Endothelial cell of umbilical vein (primary cell): ENCODE measurements at regions not wholly inside any gene's neighbourhood (a gene's known extent, or its start where the extent isn't known, plus 50 kb on each side); places are given as distances from the start of the nearest gene placed in this dataset.

Experiments used
- BruUV-seq: library from RNA; stranded (reverse); fragments of 400-500 nt; replicated peaks from 2 replicates; lab custom pipeline; 2021; lab: Mats Ljungman, UMichigan
- CTCF ChIA-PET: fragments of 300-600, 350-600 bp; sonication (Branson Sonifier 250); formaldehyde crosslinking; loops from one replicate; lab custom pipeline; 2021; ENCODE audit warnings: antibody characterized with exemption, inconsistent platforms; lab: Charles Lee
- POLR2A ChIA-PET: fragments of 300-600, 350-600 bp; sonication (Branson Sonifier 250); formaldehyde crosslinking; loops from one replicate; lab custom pipeline; 2021; ENCODE audit warnings: antibody characterized with exemption, inconsistent platforms; lab: Charles Lee
- DNase-seq: peaks from one replicate; pipeline ENCODE4 v3.0.0-alpha.2; 2011; ENCODE audit warnings: low read depth, low spot score
- FAIRE-seq: peaks from 2 replicates; lab custom pipeline; 2011; peaks lifted over from hg19 to GRCh38; lab: Jason Lieb, UNC
- H2AFZ ChIP-seq: 2 replicates; pipeline ENCODE4 v1.6.0; 2012; ENCODE audit warnings: low read depth, low read length, control low read depth, inconsistent platforms
- H3K27ac ChIP-seq: 2 replicates; pipeline ENCODE4 v1.5.1; 2011; ENCODE audit warnings: low read depth, mild to moderate bottlenecking, control low read depth, low read length, moderate library complexity; ENCODE audit not compliant: insufficient read depth
- H3K27me3 ChIP-seq, 2 experiments: 2 replicates each; pipeline versions ENCODE4 v1.6.0 to v1.6.1; 2011; ENCODE audit warnings: low read length in 2 of 2, mixed read lengths in 1 of 2; ENCODE audit not compliant: control insufficient read depth in 2 of 2, insufficient read depth in 2 of 2
- H3K36me3 ChIP-seq, 2 experiments: 2 replicates in 1 of 2; 3 replicates in 1 of 2; pipeline ENCODE4 v1.5.1; 2011; ENCODE audit warnings: low read length in 2 of 2, mild to moderate bottlenecking in 1 of 2, moderate library complexity in 1 of 2; ENCODE audit not compliant: control insufficient read depth in 2 of 2, insufficient read depth in 2 of 2; ENCODE audit errors: extremely low read depth in 1 of 2
- H3K4me1 ChIP-seq: 3 replicates; pipeline ENCODE4 v1.5.1; 2011; ENCODE audit warnings: mild to moderate bottlenecking, low read length; ENCODE audit not compliant: control insufficient read depth, insufficient read depth; ENCODE audit errors: extremely low read depth
- H3K4me2 ChIP-seq: 2 replicates; pipeline ENCODE4 v1.6.1; 2011; ENCODE audit warnings: low read length, control low read depth, mixed read lengths; ENCODE audit not compliant: insufficient read depth
- H3K4me3 ChIP-seq, 3 experiments: fragments of 200-600 bp in 1 of 3; sonication (generic), shearing (Covaris generic) in 1 of 3; replicated peaks in 1 of 3; 2 replicates each; pipeline ENCODE4 v1.5.1; 2011 to 2016; ENCODE audit warnings: control low read depth in 3 of 3, low read length in 3 of 3, mild to moderate bottlenecking in 2 of 3, inconsistent platforms in 1 of 3, low read depth in 1 of 3, moderate library complexity in 1 of 3; ENCODE audit not compliant: insufficient read depth in 1 of 3
- H3K79me2 ChIP-seq: 2 replicates; pipeline ENCODE4 v1.6.0; 2012; ENCODE audit warnings: low read length, inconsistent platforms; ENCODE audit not compliant: control insufficient read depth, insufficient read depth
- H3K9ac ChIP-seq: replicated peaks from 2 replicates; pipeline ENCODE3; 2011; ENCODE audit warnings: low read length, control low read depth; ENCODE audit not compliant: insufficient read depth; ENCODE audit errors: extremely low read depth
- H3K9me1 ChIP-seq: replicated peaks from 3 replicates; pipeline ENCODE4 v1.6.0; 2011; ENCODE audit warnings: mild to moderate bottlenecking, low read length; ENCODE audit not compliant: control insufficient read depth, insufficient read depth; ENCODE audit errors: extremely low read depth
- H3K9me3 ChIP-seq: replicated peaks from 2 replicates; pipeline ENCODE4 v1.5.1; 2012; ENCODE audit warnings: low read length, inconsistent platforms; ENCODE audit not compliant: control insufficient read depth, insufficient read depth
- H4K20me1 ChIP-seq: replicated peaks from 2 replicates; pipeline ENCODE3; 2011; ENCODE audit warnings: mild to moderate bottlenecking, low read length; ENCODE audit not compliant: control insufficient read depth, insufficient read depth; ENCODE audit errors: extremely low read depth
- EZH2 ChIP-seq: IDR thresholded peaks from 2 replicates; pipeline ENCODE4 v1.6.1; 2012; ENCODE audit warnings: borderline replicate concordance, low read depth, mild to moderate bottlenecking, moderate library complexity, low read length, inconsistent platforms; ENCODE audit not compliant: severe bottlenecking
- FOS ChIP-seq: IDR thresholded peaks from 2 replicates; pipeline ENCODE4 v1.6.1; 2011; ENCODE audit warnings: mild to moderate bottlenecking, low read length, moderate library complexity, borderline replicate concordance; ENCODE audit not compliant: insufficient read depth
- GATA2 ChIP-seq: IDR thresholded peaks from 2 replicates; pipeline ENCODE4 v1.7.0; 2011; ENCODE audit warnings: low read depth, mild to moderate bottlenecking, moderate library complexity, mixed read lengths, low read length; ENCODE audit not compliant: insufficient read length, insufficient read depth
- JUN ChIP-seq: IDR thresholded peaks from 2 replicates; pipeline ENCODE4 v1.6.1; 2011; ENCODE audit warnings: borderline replicate concordance, low read depth; ENCODE audit not compliant: insufficient read length, insufficient read depth
- MYC ChIP-seq: IDR thresholded peaks from one replicate; pipeline ENCODE4 v1.6.1; 2011; ENCODE audit warnings: mild to moderate bottlenecking, low read depth, low read length
- POLR2A ChIP-seq: IDR thresholded peaks from 2 replicates; pipeline ENCODE4 v1.6.1; 2012; ENCODE audit warnings: low read depth, mild to moderate bottlenecking, control low read depth, low read length
- POLR2AphosphoS5 ChIP-seq: IDR thresholded peaks from 2 replicates; pipeline ENCODE4 v1.6.1; 2012; ENCODE audit warnings: low read depth, mild to moderate bottlenecking, control low read depth, low read length, moderate library complexity; ENCODE audit not compliant: insufficient read depth
- dilution Hi-C: fragments of 300-500 bp; cut with MboI; formaldehyde crosslinking; loops from one replicate; pipeline ENCODE4 v1.15.0; 2019; ENCODE audit warnings: low sequenced_read_pairs; ENCODE audit not compliant: extremely low pct_ligation_motif_present
- intact Hi-C: fragments of 100-400 bp; cut with micrococcal nuclease; formaldehyde crosslinking; loops from one replicate; pipeline ENCODE4 v1.10.0; 2022
- TF ChIP-seq, protein P1 (sequence below): IDR thresholded peaks from 2 replicates; pipeline ENCODE4 v1.6.1; 2011; ENCODE audit not compliant: insufficient read depth, insufficient read length
- TF ChIP-seq, protein P2 (sequence below), 2 donors: IDR thresholded peaks; 1 replicate in 1 of 2; 2 replicates in 1 of 2; pipeline ENCODE4 v1.5.1; 2011; ENCODE audit warnings: low read length in 2 of 2, mild to moderate bottlenecking in 2 of 2, moderate library complexity in 2 of 2, control low read depth in 1 of 2, inconsistent platforms in 1 of 2, low read depth in 1 of 2; ENCODE audit not compliant: insufficient read depth in 1 of 2; ENCODE audit errors: extremely low read depth in 1 of 2

DNA sequence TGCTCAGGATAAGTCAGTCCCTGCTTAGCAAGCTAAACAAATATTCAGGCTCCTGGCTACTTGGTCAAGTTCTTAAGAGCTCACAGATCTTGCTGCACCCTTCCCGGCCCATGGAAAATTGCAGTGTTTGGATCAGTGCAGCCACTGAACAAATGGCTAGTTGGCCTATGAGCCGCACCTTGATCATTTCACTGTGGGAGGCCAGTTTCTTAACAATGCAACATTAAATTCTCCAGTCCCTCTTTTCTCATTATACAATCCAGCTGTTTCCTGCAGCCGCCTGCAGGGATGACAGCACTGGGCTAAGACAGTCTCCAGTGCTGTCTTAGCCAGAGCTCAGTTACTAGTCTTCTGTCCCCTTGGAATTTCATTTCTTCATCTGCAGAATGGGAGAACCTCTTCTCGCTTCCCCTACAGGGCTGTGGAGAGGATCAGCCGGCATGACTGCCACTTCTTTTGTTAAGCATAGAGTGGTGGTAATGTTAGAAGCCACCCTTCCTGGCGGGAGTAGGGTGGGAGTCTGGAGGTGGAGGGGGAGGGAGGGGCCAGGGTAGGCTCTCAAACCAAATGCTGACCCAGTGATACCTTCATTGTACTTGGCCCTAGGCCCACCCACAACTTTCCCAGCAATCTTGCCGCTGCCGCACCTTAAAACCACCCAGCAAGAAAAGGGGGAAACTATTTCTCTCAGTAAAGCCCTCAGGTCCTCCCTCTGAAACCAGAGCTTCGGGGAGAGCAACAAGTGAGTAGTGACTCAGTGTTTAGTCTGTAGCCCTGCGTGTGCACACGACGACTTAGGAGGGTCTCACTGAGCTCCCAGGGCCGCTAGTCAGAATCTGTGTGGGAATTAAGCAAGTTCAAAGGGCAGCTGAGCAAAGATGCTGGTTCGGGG, 145.7 kb downstream of the NUAK1 start:
- Histone ChIP-seq H3K9me1 (no peaks in the 10 kb centered on the region), H3K27ac (no peak overlapping the region)
- intact Hi-C loops, result no loop called here

More for the DNA sequence above, 145.7 kb downstream of the NUAK1 start:
- dilution Hi-C loops, result no loop called here
- H3K4me1 ChIP-seq, result no peaks in the 10 kb centered on the region
- no peak overlapping the region for H2AFZ ChIP-seq
- H3K79me2 ChIP-seq, result no peaks in the 10 kb centered on the region
- DNase-seq (no peak), FAIRE-seq (no peak)
- POLR2A ChIA-PET, result no interaction called here
- no peak overlapping the region for H3K4me3 ChIP-seq
- CTCF ChIA-PET, result interaction anchor here (1.1 to 1.3 kb wide), 2 partner anchors 8 to 9 kb away, joined by 3 read pairs; no protein-coding TSS in a partner anchor
- TF ChIP-seq EZH2, result no peak
- no peak for TF ChIP-seq GATA2
- TF ChIP-seq MYC, result no peak
- TF ChIP-seq, protein P1, sequence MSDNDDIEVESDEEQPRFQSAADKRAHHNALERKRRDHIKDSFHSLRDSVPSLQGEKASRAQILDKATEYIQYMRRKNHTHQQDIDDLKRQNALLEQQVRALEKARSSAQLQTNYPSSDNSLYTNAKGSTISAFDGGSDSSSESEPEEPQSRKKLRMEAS, result no peak
- no peak for TF ChIP-seq POLR2AphosphoS5
- TF ChIP-seq POLR2A, result no peak
- TF ChIP-seq, protein P2, sequence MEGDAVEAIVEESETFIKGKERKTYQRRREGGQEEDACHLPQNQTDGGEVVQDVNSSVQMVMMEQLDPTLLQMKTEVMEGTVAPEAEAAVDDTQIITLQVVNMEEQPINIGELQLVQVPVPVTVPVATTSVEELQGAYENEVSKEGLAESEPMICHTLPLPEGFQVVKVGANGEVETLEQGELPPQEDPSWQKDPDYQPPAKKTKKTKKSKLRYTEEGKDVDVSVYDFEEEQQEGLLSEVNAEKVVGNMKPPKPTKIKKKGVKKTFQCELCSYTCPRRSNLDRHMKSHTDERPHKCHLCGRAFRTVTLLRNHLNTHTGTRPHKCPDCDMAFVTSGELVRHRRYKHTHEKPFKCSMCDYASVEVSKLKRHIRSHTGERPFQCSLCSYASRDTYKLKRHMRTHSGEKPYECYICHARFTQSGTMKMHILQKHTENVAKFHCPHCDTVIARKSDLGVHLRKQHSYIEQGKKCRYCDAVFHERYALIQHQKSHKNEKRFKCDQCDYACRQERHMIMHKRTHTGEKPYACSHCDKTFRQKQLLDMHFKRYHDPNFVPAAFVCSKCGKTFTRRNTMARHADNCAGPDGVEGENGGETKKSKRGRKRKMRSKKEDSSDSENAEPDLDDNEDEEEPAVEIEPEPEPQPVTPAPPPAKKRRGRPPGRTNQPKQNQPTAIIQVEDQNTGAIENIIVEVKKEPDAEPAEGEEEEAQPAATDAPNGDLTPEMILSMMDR (IDR thresholded peaks at IDR 0.05; ENCODE audit: extremely low read depth in 1 of 2, insufficient read depth in 1 of 2, low read depth in 1 of 2, low read length in 2 of 2), result no peak
- TF ChIP-seq FOS, result no peak
- TF ChIP-seq JUN, result no peak
- no peaks in the 10 kb centered on the region for H4K20me1 ChIP-seq
- no peak overlapping the region for H3K9ac ChIP-seq
- no TSS peak for BruUV-seq
- no peaks in the 10 kb centered on the region for H3K9me3 ChIP-seq
- peaks cover 0 to 6% of the 10 kb centered on the region in 2 experiments for H3K27me3 ChIP-seq
- no peaks in the 10 kb centered on the region for H3K36me3 ChIP-seq
- no peak overlapping the region for H3K4me2 ChIP-seq
